Karpas-422 (cell line): ENCODE measurements at regions not wholly inside any gene's neighbourhood (a gene's known extent, or its start where the extent isn't known, plus 50 kb on each side); places are given as distances from the start of the nearest gene placed in this dataset.

Source experiments
- DNase-seq: peaks from one replicate; pipeline ENCODE4 v3.0.0-alpha.2; 2015
- H2AFZ ChIP-seq: fragments of 200-600 bp; sonication (generic); 2 replicates; pipeline ENCODE4 v1.6.1; 2014; ENCODE audit warnings: antibody characterized with exemption, low read length, mixed read lengths
- H3K27ac ChIP-seq: fragments of 200-600 bp; sonication (generic); 2 replicates; pipeline ENCODE4 v1.5.1; 2014; ENCODE audit warnings: mild to moderate bottlenecking, low read length, moderate library complexity
- H3K27me3 ChIP-seq: fragments of 200-600 bp; sonication (generic); 2 replicates; pipeline ENCODE4 v1.6.1; 2014; ENCODE audit warnings: low read length, mixed read lengths
- H3K36me3 ChIP-seq: fragments of 200-600 bp; sonication (generic); 2 replicates; pipeline ENCODE4 v1.6.1; 2014; ENCODE audit warnings: low read length, mixed read lengths; ENCODE audit not compliant: insufficient read depth
- H3K4me1 ChIP-seq: fragments of 200-600 bp; sonication (generic); 2 replicates; pipeline ENCODE4 v1.6.1; 2014; ENCODE audit warnings: mild to moderate bottlenecking, low read length, mixed read lengths
- H3K4me2 ChIP-seq: fragments of 200-600 bp; sonication (generic); 2 replicates; pipeline ENCODE4 v1.6.1; 2014; ENCODE audit warnings: low read length, low read depth, mild to moderate bottlenecking; ENCODE audit not compliant: poor library complexity, severe bottlenecking
- H3K4me3 ChIP-seq: fragments of 200-600 bp; sonication (generic); 2 replicates; pipeline ENCODE4 v1.5.1; 2014; ENCODE audit warnings: mild to moderate bottlenecking, antibody characterized with exemption, low read length, mixed read lengths
- H3K79me2 ChIP-seq: fragments of 200-600 bp; sonication (generic); 2 replicates; pipeline ENCODE4 v1.6.1; 2014; ENCODE audit warnings: mild to moderate bottlenecking, low read length, mixed read lengths
- H3K9ac ChIP-seq: fragments of 200-600 bp; sonication (generic); 2 replicates; pipeline ENCODE4 v1.6.0; 2014; ENCODE audit warnings: low read length
- H3K9me2 ChIP-seq: fragments of 200-600 bp; sonication (generic), shearing (Covaris generic); replicated peaks from 2 replicates; pipeline ENCODE4 v1.6.0; 2014; ENCODE audit warnings: mild to moderate bottlenecking, low read length, moderate library complexity; ENCODE audit not compliant: insufficient read depth
- H3K9me3 ChIP-seq: fragments of 300-700, 200-600 bp; sonication (generic); 2 replicates; pipeline ENCODE4 v1.6.1; 2014; ENCODE audit warnings: low read length, mixed read lengths
- H4K20me1 ChIP-seq: fragments of 200-600 bp; sonication (generic); 2 replicates; pipeline ENCODE4 v1.6.1; 2014; ENCODE audit warnings: mild to moderate bottlenecking, antibody characterized with exemption, low read length, low read depth; ENCODE audit not compliant: insufficient read depth

DNA sequence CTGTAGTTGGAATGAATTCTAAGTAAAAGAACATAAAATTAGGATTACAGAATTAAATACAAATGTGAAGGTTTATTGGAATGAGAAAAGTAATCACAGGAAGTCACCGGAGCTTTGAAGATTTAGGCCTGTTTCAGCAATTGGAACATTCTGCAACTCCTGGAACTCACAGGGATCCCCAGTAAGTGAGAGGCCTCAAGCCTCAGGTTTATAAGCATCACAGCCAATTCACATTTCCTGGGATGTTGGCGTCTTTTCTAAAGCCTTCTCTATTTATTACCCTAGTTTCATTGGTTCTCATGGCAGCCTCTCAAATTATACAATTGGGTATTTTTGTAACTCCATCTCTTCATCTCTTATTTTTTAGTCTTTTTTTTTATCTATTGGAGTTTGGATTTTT is 90.4 kb upstream of the HIVEP1 start:
- H3K9ac ChIP-seq: no peak overlapping the region
- H3K9me2 ChIP-seq: no peaks in the 10 kb centered on the region
- no peaks in the 10 kb centered on the region for H3K4me1 ChIP-seq
- DNase-seq: no peak
- H3K36me3 ChIP-seq: no peaks in the 10 kb centered on the region
- H3K27me3 ChIP-seq: no peaks in the 10 kb centered on the region
- no peak overlapping the region for H3K27ac ChIP-seq
- no peaks in the 10 kb centered on the region for H3K9me3 ChIP-seq
- no peaks in the 10 kb centered on the region for H4K20me1 ChIP-seq
- no peak overlapping the region for H3K4me2 ChIP-seq
- H2AFZ ChIP-seq: no peak overlapping the region
- H3K79me2 ChIP-seq: no peaks in the 10 kb centered on the region
- no peak overlapping the region for H3K4me3 ChIP-seq

DNA sequence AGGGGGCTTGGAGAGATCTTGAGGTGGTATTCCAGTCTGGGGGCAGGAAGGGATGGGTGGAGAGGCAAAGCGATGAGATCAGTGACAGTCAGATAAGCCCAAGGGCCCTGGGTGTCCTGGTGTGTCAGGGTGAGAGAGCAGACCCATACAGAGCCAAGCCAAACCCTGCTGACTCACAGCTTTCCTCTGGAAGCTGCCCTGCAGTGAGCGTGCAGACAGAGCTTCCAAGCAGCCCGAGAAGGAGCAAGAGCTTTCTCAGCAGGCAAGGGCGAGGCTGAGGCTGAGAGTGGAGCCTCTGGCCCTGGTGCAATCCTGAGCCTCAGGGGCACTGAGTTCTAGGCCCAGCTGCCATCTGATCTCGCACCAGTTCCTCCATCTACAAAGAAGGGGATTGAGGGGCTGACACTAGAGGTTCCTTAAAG is 91.1 kb upstream of the HIVEP1 start:
- H2AFZ ChIP-seq: no peak overlapping the region
- H3K4me3 ChIP-seq: no peak overlapping the region
- H3K27me3 ChIP-seq: no peaks in the 10 kb centered on the region
- H3K36me3 ChIP-seq: no peaks in the 10 kb centered on the region
- H3K79me2 ChIP-seq: no peaks in the 10 kb centered on the region
- H4K20me1 ChIP-seq: no peaks in the 10 kb centered on the region
- no peaks in the 10 kb centered on the region for H3K9me2 ChIP-seq
- no peaks in the 10 kb centered on the region for H3K4me1 ChIP-seq
- H3K9me3 ChIP-seq: no peaks in the 10 kb centered on the region
- no peak for DNase-seq
- no peak overlapping the region for H3K4me2 ChIP-seq
- no peak overlapping the region for H3K9ac ChIP-seq
- H3K27ac ChIP-seq: no peak overlapping the region

DNA sequence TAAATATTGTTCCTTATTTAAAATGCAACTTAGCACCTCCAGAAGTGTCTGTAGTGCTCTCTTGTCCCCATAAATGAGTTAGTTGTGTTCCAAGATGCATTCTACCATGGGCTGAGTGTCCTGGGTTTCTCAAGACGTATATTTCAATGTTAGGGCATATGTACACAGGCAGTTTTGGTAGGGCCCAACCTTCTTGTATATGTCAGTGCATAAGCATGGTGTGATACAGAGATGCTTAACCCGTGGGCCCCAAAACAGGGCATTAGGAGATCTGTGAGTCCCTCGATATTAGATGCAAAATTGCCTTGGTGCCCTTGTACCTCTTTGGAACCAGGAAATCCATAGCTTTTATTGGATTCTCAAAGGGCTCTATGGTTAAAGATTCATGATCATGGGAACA is 91.5 kb upstream of the HIVEP1 start:
- Histone ChIP-seq H3K36me3 (no peaks in the 10 kb centered on the region), H2AFZ (no peak overlapping the region), H3K4me2 (no peak overlapping the region)

GRCh38 chr6:11919771-11920440 is 92.2 kb upstream of the HIVEP1 start:
- no peak overlapping the region for H3K27ac ChIP-seq
- H3K4me2 ChIP-seq: no peak overlapping the region
- H3K9ac ChIP-seq: no peak overlapping the region
- no peaks in the 10 kb centered on the region for H3K4me1 ChIP-seq
- no peak overlapping the region for H2AFZ ChIP-seq
- H3K9me3 ChIP-seq: no peaks in the 10 kb centered on the region
- no peaks in the 10 kb centered on the region for H3K36me3 ChIP-seq
- H3K9me2 ChIP-seq: no peaks in the 10 kb centered on the region
- no peaks in the 10 kb centered on the region for H4K20me1 ChIP-seq
- H3K79me2 ChIP-seq: no peaks in the 10 kb centered on the region
- DNase-seq: no peak
- H3K4me3 ChIP-seq: no peak overlapping the region
- no peaks in the 10 kb centered on the region for H3K27me3 ChIP-seq

More for the DNA sequence above, 91.5 kb upstream of the HIVEP1 start:
- Histone ChIP-seq H3K27ac (no peak overlapping the region), H3K9me3 (no peaks in the 10 kb centered on the region), H3K9ac (no peak overlapping the region), H3K79me2 (no peaks in the 10 kb centered on the region), H4K20me1 (no peaks in the 10 kb centered on the region), H3K9me2 (no peaks in the 10 kb centered on the region), H3K27me3 (no peaks in the 10 kb centered on the region), H3K4me1 (no peaks in the 10 kb centered on the region), H3K4me3 (no peak overlapping the region)
- no peak for DNase-seq

GRCh38 chr6:11918739-11919605 is 93.1 kb upstream of the HIVEP1 start:
- no peak for DNase-seq
- Histone ChIP-seq H3K4me1 (no peaks in the 10 kb centered on the region), H4K20me1 (no peaks in the 10 kb centered on the region), H3K27me3 (no peaks in the 10 kb centered on the region), H3K9ac (no peak overlapping the region), H2AFZ (no peak overlapping the region), H3K9me3 (no peaks in the 10 kb centered on the region), H3K4me3 (no peak overlapping the region), H3K9me2 (no peaks in the 10 kb centered on the region), H3K27ac (no peak overlapping the region), H3K4me2 (no peak overlapping the region), H3K36me3 (no peaks in the 10 kb centered on the region), H3K79me2 (no peaks in the 10 kb centered on the region)

GRCh38 chr6:11917951-11918738 is 94.0 kb upstream of the HIVEP1 start:
- Histone ChIP-seq H3K36me3 (no peaks in the 10 kb centered on the region), H3K79me2 (no peaks in the 10 kb centered on the region), H3K27me3 (no peaks in the 10 kb centered on the region), H3K4me1 (no peaks in the 10 kb centered on the region), H3K4me3 (no peak overlapping the region), H3K9me2 (no peaks in the 10 kb centered on the region), H2AFZ (no peak overlapping the region), H3K4me2 (no peak overlapping the region), H3K9ac (no peak overlapping the region), H4K20me1 (no peaks in the 10 kb centered on the region), H3K9me3 (no peaks in the 10 kb centered on the region), H3K27ac (no peak overlapping the region)
- no peak for DNase-seq

- H3K9me2 ChIP-seq: no peaks in the 10 kb centered on the region
- H3K9ac ChIP-seq: no peak overlapping the region
- peak; percentile 50 for DNase-seq
- no peak overlapping the region for H3K4me3 ChIP-seq
- no peak overlapping the region for H3K4me2 ChIP-seq
- no peaks in the 10 kb centered on the region for H3K79me2 ChIP-seq
- no peak overlapping the region for H3K27ac ChIP-seq
- no peaks in the 10 kb centered on the region for H3K27me3 ChIP-seq
- H3K4me1 ChIP-seq: no peaks in the 10 kb centered on the region
- H4K20me1 ChIP-seq: no peaks in the 10 kb centered on the region
- no peaks in the 10 kb centered on the region for H3K36me3 ChIP-seq
- no peak overlapping the region for H2AFZ ChIP-seq
- no peaks in the 10 kb centered on the region for H3K9me3 ChIP-seq
Observed at GRCh38 chr6:11912420-11912819, 99.7 kb upstream of the HIVEP1 start.

- no peak overlapping the region for H3K4me2 ChIP-seq
- no peak overlapping the region for H3K9ac ChIP-seq
- no peaks in the 10 kb centered on the region for H3K9me3 ChIP-seq
- H3K4me1 ChIP-seq: no peaks in the 10 kb centered on the region
- H3K79me2 ChIP-seq: no peaks in the 10 kb centered on the region
- H4K20me1 ChIP-seq: no peaks in the 10 kb centered on the region
- H3K9me2 ChIP-seq: no peaks in the 10 kb centered on the region
- H3K36me3 ChIP-seq: no peaks in the 10 kb centered on the region
- no peaks in the 10 kb centered on the region for H3K27me3 ChIP-seq
- H2AFZ ChIP-seq: no peak overlapping the region
- H3K4me3 ChIP-seq: no peak overlapping the region
- no peak for DNase-seq
- H3K27ac ChIP-seq: no peak overlapping the region
Observed at GRCh38 chr6:11911538-11911937, 100.6 kb upstream of the HIVEP1 start.
